ENCODE measurements at regions not wholly inside any gene's neighbourhood (a gene's known extent, or its start where the extent isn't known, plus 50 kb on each side); places are given as distances from the start of the nearest gene placed in this dataset.
"Not testable (repeated sequence)": the region's sequence is repeated elsewhere in the genome, so short reads cannot be mapped to it uniquely, and the experiment has no call there.

DNA sequence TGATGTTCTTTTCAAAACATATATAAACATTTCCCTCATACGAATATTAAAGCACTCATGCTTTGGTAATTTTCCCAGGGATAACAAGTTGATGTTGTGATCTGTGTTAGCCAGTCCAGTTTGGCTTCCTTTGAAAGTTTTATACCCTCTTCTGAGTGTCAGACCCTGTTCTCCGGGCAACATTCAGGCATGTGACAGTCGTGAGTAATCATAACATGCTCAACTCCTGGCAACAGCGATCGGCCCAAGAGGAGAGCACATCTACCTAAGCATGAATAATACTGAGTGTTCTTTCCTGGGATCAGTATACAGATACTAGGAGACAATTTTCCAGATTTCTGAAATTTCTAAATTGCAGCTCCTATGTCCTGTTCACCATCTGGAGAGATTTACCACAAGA is 1086.4 kb downstream of the CDH8 start:
- DNase-seq, result no peak

DNA sequence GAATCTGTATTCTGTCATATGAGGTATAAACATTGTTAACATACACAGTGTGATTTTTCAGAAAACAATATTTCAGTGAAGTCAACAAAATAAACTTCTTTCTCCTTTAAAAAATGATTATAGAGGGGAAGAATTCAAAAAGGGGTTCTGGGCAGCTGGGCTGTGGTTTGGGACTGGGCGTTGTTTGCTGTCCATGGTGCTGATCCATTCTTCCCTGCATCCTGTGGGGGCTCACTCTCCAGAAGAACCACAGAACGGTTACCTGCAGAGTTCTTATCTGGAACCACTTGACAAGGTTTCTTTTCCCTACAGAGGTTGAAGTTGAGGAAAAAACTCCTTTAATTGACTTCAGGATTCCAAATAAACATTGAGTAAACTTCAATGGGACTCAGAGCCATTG is 1091.0 kb downstream of the CDH8 start:
- no peak for DNase-seq

DNA sequence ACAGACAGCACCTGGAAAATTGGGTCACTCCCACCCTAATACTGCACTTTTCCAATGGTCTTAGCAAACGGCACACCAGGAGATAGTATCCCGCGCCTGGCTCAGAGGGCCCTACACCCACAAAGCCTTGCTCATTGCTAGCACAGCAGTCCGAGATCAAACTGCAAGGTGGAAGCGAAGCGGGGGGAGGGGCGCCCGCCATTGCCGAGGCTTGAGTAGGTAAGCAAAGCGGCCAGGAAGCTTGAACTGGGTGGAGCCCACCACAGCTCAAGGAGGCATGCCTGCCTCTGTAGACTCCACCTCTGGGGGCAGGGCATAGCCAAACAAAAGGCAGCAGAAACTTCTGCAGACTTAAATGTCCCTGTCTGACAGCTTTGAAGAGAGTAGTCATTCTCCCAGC is 1100.0 kb downstream of the CDH8 start:
- DNase-seq, result not testable (repeated sequence)

DNA sequence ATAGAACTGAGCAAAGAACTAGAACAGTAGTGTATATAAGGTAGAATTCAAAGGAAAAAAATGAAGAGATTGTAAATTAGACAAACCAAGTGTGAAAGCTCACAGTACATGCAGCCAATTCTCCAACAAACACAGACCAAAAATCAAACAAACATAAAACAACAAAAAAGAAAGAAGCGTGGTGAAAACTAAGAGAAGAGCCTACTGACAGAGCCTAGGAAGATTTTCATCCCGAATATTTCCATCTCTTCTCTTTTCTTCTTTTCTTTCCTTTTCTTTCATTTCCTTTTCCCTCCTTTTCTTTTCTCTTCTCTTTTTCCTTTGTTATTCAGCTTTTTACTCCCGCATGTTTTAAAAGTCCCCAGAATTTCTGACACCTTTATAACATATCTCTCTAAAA is 1103.6 kb downstream of the CDH8 start:
- no peak for DNase-seq

DNA sequence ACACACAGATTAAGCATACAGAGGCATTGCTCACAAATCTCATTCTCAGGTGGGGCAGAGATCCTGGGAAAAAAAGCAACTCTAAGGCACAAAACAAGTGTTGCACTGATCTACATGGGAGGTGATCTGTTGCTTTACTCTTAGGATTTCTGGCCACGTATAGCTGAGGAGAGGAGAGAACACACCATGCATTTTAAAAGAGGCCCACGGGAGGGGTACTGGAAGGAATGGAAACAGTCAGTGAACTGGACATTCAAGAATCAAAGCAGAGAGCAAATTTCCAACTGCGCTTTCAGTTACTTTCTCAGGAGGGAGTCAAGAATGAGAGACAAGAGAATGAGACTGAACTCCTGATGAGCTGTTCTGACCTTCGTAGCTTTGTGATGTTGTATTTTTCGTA is 1105.9 kb downstream of the CDH8 start:
- DNase-seq, result no peak

DNA sequence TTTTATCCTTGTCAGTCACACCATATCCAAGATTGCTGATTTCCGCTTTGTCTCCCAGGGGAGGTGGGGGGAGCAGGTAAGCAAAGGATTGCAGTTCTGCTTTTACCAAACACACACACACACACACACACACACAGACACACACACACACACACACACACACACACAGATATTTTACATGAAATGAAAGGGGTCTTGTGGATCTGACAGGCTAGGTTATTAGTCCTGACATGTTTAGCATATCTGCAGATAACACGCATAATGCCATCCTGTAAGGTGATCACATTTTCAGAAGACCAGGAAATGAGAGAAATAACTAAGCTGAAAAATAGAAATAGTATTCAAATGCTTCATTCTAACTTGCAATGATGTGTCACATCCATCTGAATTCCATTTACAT is 1113.3 kb downstream of the CDH8 start:
- no peak for DNase-seq

DNA sequence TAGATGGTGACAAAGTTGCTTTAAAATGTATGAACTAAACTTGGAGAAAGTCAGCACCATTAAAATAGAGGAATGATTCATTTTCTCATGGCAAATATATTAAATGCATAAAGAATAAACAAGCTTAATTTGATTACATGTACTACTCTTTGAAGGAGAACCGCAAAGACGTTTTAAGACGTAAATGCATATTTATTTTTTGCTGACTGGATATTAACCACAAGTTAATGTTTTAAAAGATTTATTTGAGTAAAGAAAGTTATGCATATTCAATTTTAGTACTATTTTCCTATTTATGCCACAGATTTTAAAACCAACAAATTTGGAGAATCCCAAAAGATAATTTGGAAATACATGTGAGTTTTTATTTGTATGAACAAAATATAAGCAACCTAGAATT is 1121.9 kb downstream of the CDH8 start:
- DNase-seq, result no peak

DNA sequence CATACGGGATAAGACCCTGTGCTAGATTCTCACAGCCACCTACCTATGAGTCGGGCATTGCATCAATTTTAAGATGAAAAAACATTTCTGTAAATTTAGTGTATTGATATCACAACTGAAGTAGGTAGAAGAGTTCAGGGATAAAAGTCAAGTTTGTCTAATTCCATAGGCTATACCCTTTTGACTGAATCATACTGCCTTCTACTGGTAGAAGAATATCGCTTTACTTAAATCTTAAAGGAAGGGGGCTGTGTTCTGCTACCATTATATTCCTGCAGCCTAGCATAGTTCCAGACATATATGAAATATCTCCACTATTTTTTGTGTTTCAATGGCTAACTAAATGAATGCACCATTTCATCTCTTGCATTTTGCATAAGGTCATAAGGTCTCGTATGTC is 1128.6 kb downstream of the CDH8 start:
- no peak for DNase-seq

DNA sequence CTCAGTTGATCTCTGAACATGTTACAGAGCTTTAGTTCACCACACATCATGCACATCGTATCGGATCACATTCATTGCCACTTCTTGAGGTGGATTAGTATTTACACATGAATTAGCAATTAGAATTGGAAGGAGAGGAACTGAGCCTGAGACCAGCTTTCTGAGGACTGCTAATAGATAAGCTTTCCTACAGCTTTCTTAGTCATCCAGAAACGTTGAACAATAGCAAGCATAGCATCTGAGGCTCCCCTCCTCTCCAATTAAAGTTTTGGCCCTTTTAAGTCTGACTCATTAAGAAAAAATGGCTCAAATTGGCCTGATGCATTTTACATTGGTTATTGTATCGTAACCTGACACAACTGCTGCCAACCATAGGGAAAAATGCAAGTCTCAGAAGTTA is 1130.4 kb downstream of the CDH8 start:
- no peak for DNase-seq

DNA sequence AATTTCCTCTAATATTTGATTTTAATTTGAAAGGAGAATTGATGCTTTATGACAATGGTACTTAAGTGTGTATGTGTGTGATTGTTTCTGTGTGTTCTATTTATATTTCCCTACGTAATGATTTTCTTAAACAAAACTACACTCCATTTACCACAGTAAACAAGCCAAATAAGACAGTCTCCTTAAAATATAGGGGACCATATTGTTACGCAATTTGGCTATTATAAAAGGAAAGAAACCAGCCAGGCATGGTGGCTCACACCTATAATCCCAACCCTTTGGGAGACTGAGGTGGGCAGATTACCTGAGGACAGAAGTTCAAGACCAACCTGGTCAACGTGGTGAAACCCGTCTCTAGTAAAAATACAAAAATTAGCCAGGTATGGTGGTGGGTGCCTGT is 1134.1 kb downstream of the CDH8 start:
- no peak for DNase-seq

DNA sequence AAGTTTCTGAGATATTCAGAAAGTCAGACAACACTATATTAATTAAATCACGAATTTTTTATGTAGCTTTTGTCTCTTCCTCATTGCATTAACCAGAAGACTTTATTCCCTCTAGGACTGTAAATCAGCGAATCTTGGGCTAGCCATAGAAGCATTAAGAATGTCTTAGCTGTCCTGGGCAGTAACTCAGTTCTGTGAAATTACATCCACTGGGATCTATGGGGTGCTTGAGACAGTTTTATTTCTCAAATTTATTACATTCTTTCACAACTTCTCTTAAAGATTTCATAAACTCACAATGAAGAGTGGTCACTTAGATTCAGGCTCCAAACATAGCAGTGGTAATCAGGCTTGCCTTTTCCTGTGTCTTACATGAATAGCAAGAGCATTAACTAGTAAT is 1153.4 kb downstream of the CDH8 start:
- no peak for DNase-seq

DNA sequence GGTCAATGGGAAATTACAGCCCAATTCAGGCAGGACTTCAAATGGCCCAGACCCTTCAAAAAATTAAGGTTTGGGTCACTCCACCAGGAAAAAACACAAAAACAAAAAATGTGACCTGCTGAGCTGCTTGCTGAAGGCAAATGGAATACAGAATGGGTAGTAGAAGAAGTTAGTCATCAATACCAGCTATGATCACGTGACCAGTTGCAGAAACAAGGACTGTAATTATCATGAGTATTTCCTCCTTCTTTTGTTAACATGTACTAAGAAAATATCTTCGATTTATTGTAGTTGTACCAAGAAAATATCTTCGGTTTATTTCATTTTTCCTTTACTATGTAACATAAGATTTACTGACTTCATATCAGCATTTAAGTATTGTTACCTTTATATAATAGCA is 1183.6 kb downstream of the CDH8 start:
- DNase-seq, result no peak

DNA sequence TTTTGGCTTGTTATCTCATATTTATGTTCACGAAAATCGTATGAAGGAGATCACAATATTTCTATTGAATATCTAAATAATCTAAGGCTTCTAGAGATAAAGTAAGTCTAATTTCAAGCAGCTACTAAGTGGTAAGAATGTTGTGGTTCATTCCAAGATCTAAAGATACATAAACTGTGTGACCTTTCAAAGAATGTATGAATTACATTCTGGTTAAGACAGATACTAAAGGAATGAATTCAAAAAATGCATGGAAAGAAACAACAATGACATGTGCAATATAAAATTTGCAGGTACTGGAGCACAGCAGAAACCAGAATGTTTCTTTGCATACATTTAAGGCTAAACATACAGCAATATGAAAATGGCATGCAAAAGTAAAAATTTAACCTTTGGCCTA is 1214.6 kb downstream of the CDH8 start:
- no peak for DNase-seq

DNA sequence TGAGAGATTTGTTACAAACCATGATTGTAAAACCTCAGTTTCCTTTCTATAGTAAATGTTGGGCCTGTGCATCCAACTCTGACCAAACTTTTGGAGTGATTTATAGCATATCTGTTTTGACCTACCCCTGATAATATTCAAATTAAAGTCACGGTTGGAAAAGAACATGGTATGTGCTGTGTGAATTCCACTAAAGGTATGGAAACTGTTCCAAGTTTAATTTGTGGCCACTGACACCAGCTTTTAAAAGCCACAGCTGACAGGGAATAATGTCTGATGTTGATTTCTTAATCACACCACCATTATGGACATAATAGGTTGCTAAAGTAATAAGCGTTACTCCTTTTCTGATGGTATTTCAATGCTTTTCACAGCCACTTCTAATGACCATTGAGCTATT is 1215.9 kb downstream of the CDH8 start:
- no peak for DNase-seq

DNA sequence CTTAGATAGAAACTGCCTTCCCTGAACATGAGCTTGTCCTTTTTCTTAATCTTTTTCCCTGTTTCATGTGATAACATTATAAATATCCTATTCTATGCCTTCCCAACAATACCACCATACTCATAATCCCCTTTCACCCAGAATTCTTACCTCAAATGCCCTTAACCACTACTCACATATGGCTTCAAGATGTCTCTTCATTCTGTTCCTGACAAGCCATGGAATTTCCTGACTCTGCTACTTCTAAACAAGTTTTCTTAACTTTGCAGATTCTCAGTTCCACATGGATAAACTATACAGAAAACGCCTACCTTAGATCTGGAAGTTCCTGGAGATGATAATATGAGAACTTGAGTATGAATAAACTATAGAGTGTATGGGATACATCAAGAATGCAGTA is 1217.8 kb downstream of the CDH8 start:
- no peak for DNase-seq

DNA sequence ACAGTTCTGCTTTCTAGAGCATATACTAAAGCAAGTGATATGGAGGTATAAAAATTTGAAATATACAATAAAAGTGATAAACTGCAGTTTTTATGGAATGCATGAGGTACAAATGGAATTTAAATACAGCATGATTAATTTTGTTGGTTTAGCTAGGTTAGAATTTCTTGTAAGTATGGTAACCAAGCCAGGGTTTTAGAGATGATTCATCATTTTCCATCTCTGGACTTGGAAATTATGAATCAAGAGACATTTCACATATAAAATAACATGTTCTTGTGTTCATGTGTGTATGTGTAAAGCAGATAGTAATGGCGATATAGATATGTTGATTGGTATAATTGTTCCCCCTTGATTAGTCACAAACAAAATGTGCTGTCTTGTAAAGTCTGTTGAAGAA is 1219.8 kb downstream of the CDH8 start:
- no peak for DNase-seq

DNA sequence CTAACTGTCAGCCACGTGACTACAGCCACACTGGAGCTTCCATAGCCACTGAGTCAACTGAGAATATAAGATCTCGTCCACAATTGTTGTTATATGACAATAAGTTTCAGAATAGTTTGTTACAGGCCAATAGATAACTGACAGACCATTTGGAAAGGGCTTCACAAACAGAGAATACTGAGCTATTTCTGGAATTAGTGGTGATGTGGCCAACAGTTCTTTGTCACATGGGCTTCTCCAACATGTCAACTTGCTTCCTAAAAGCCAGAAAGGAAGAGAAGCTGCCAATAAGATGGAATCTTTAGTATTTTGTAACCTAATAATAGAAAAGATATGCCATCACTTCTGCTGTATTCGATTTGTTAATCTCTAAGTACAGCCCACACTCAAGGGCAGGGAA is 1220.4 kb downstream of the CDH8 start:
- DNase-seq, result no peak

DNA sequence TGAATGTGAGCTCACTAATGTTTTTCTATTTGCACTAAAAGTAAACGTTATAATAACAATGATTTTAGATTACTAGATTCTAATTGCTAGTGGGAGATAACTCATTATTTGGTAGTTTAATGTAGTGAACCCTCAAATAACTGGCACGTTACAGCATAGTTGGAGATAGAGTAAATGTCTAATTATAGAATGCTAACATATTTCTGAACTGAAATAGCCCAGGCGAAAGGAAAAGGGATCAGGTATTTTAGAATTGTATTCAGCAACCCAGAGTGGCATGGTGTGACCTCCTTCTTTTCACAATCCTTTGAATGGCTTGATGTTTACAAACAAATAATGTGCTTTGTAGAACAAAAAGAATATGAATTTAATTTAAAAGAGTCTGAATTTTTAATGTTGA is 1221.2 kb downstream of the CDH8 start:
- DNase-seq, result no peak

DNA sequence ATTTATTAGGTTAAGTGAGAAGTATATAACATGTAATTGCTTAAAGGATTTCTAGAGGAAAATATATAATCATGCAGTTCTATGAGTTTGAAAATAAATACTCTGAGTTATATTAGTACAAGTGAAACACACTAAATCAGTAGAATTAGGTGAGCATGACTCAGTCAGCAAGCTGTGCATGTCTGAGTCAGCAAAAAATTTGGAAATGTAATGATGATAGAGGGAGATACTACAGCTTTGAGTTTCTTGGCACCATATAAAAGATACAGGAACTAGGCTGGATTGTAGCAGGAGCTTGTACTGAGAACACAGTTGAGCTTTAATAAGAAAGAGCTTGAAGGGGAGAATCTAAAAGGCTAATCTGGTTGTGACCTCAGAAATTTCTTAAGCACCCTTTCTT is 1224.6 kb downstream of the CDH8 start:
- DNase-seq, result no peak

DNA sequence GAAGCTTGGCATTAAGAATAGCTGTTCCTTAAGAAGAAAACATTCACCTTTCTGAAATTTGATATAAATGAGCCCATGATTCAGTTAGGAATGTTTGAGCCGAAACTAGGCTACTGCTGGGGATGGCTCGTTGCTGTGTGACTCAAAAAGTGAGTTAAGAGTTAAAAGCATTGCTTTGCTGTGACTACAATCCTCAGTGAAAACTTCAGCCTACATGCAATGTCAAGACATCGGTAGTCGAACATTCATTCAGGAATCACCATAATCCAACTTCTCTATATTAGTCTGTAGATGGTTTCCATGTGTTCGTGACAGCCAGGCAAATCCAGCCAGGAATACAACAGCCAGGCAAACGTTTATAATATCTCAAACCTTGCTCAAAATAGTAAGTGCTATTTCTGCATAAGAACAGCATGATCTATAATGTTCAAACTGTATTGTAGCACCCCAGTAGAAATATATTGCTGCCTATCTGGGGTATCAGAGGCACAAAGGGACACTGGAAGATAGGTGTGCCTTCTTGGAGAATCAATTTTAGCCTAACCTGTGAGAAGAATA is 1225.1 kb downstream of the CDH8 start:
- no peak for DNase-seq

DNA sequence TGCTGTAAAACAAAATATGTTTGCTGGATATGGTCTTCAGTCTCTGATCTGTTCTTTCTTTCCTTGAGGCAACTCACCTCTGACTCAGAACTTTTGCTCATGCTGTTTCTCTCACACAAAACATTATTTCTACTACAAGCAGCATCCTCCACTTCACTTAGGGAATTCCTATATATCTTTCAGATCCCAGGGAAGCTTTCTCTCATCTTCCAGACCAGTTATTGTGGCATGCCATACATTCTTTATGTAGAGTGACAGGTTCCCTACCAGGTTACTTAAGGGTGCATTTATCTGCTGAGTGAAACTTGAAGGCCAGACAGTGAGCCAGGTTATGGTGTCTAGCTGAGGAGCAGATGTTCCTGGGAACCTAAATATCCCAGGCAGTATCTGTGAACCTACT is 1226.0 kb downstream of the CDH8 start:
- no peak for DNase-seq

DNA sequence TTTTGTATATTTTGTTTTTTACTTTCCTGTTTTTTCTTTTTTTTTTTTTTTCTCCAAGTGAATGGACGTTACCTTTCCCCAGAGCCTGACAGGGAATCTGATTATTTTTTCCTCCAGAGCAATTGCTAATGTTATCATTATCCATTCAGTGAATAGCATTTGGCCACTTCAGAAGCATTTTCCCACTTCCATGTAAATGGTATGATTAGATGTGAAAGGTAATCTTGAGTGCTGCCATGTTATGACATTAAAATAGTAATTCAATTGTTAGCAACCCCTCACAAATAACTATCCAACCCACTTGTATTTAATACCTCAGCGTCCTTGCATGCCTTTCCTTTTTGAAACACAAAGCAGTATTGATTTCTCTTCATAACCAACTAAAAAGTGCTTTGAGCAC is 1243.8 kb downstream of the CDH8 start:
- DNase-seq, result no peak

DNA sequence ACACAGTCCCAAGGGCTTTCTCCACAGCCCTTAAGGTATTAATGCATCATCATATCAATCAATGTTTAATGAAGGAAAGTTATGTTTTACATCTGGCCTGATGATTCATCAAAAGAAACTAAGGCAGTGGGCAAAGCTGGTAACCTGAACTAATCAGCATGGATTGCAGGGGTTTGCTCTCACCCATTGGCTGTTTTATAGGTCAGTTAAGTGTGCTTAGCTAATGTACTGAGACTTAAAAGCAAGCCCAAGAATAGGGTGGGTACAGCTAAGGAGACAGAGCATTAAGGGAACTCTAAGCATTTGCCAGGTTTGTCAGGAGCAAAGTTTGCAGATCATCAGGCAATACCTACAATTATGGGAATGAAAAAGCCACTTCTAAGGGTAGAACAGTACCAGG is 1247.6 kb downstream of the CDH8 start:
- DNase-seq, result no peak

DNA sequence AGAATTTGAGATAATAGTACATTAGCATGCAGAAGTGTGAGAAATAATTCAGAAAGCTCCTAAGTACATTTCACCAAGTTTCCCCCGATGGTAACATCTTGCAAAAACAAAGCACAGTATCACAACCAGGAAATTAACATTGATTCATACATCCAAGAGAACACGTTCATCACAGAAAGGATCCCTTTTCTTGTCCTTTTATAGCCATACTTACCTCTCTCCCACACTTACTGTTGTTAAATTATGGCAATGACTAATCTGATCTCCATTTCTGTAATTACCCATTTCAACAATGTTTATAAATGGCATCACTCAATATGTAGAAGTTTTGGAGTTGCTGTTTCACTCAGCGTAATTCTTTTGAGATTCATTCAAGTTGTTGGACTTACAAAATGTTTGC is 1260.0 kb downstream of the CDH8 start:
- no peak for DNase-seq

DNA sequence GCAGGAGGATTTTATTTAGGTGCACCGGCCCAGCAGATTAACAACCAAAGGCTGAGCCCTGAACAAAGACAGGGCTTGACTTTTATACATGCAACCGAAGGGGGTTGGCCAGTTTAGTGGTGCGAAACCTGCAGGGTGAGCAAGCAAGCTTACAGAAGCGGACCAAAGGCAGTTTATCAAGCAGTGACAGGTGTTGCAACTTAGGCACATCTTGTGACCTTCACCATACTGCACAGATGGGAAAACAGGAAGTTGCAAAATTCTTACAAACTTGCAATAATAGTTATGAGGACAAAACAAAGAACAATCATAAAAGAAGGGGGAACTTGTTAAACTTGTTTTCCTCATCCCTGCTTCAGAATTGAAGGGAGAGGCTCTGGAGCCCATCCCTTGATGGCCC is 1265.1 kb downstream of the CDH8 start:
- DNase-seq, result no peak

DNA sequence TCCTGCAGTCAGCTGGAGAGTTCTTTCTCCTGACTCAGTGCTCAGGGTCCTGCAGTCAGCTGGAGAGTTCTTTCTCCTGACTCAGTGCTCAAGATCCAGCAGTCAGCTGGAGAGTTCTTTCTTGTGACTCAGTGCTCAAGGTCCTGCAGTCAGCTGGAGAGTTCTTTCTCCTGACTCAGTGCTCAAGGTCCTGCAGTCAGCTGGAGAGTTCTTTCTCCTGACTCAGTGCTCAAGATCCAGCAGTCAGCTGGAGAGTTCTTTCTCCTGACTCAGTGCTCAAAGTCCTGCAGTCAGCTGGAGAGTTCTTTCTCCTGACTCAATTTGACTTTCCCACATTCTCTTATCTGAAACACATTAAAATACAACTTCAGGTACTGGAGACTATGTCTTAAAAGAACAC is 1265.9 kb downstream of the CDH8 start:
- DNase-seq, result not testable (repeated sequence)

Measured in stimulated activated CD8-positive, alpha-beta memory T cell treated with anti-CD3 and anti-CD28 coated beads, Interleukin-4, amount 100 ng/mL, for 48 hours (primary cell).